Activated T-cell treated with anti-CD3 and anti-CD28 coated beads, Interleukin-2, amount 50 U/mL, for 4 hours (primary cell): ENCODE measurements at regions not wholly inside any gene's neighbourhood (a gene's known extent, or its start where the extent isn't known, plus 50 kb on each side); places are given as distances from the start of the nearest gene placed in this dataset.

Source experiments
- ATAC-seq, 2 donors: fragments of 200-7000 bp; cut with Tn5 transposase; one replicate each; pipeline ENCODE4 v1.10.0; 2021
- DNase-seq: peaks from one replicate; pipeline ENCODE4 v3.0.0-alpha.2; 2020
- H3K27me3 Mint-ChIP-seq: one replicate; pipeline ENCODE4 v1.8.0; 2021; ENCODE audit warnings: low read depth, mixed read lengths
- H3K36me3 Mint-ChIP-seq: one replicate; pipeline ENCODE4 v1.8.0; 2022; ENCODE audit warnings: mixed read lengths; ENCODE audit not compliant: insufficient read depth
- H3K4me1 Mint-ChIP-seq: one replicate; pipeline ENCODE4 v1.8.0; 2021; ENCODE audit warnings: low read depth, mixed read lengths
- H3K4me3 Mint-ChIP-seq: one replicate; pipeline ENCODE4 v1.8.0; 2021; ENCODE audit warnings: mild to moderate bottlenecking, moderate library complexity, mixed read lengths
- H3K9me3 Mint-ChIP-seq: one replicate; pipeline ENCODE4 v1.8.0; 2021; ENCODE audit warnings: mixed read lengths

GRCh38 chr6:20024978-20025377, 187.3 kb downstream of the MBOAT1 start:
- DNase-seq (no peak), ATAC-seq (no peak)
- H3K27me3 Mint-ChIP-seq = peaks cover 32% of the 10 kb centered on the region
- H3K36me3 Mint-ChIP-seq = no peaks in the 10 kb centered on the region
- H3K4me3 Mint-ChIP-seq = no peak overlapping the region
- no peaks in the 10 kb centered on the region for H3K9me3 Mint-ChIP-seq
- H3K4me1 Mint-ChIP-seq = peaks cover 18% of the 10 kb centered on the region

GRCh38 chr6:20025681-20026080, 186.6 kb downstream of the MBOAT1 start:
- H3K4me1 Mint-ChIP-seq = peaks cover 18% of the 10 kb centered on the region
- DNase-seq = no peak
- H3K9me3 Mint-ChIP-seq = no peaks in the 10 kb centered on the region
- H3K36me3 Mint-ChIP-seq = no peaks in the 10 kb centered on the region
- no peak overlapping the region for H3K4me3 Mint-ChIP-seq
- H3K27me3 Mint-ChIP-seq = peaks cover 36% of the 10 kb centered on the region
- ATAC-seq = no peak

GRCh38 chr6:20028143-20028542, 184.1 kb downstream of the MBOAT1 start:
- Mint-ChIP-seq H3K36me3 (no peaks in the 10 kb centered on the region), H3K9me3 (no peaks in the 10 kb centered on the region), H3K4me3 (no peak overlapping the region), H3K27me3 (peaks cover 43% of the 10 kb centered on the region), H3K4me1 (peaks cover 18% of the 10 kb centered on the region)
- no peak for ATAC-seq
- no peak for DNase-seq

- H3K9me3 Mint-ChIP-seq = no peaks in the 10 kb centered on the region
- ATAC-seq = no peak
- DNase-seq = no peak
- no peaks in the 10 kb centered on the region for H3K36me3 Mint-ChIP-seq
- H3K27me3 Mint-ChIP-seq = peaks cover 42% of the 10 kb centered on the region
- no peak overlapping the region for H3K4me3 Mint-ChIP-seq
- H3K4me1 Mint-ChIP-seq = peaks cover 17% of the 10 kb centered on the region
Measured at GRCh38 chr6:20028562-20028961, 183.7 kb downstream of the MBOAT1 start.

- no peak for DNase-seq
- Mint-ChIP-seq H3K9me3 (no peaks in the 10 kb centered on the region), H3K27me3 (peaks cover 42% of the 10 kb centered on the region), H3K36me3 (no peaks in the 10 kb centered on the region), H3K4me1 (peaks cover 2% of the 10 kb centered on the region), H3K4me3 (no peak overlapping the region)
- ATAC-seq = no peak
Measured at GRCh38 chr6:20029979-20030378, 182.3 kb downstream of the MBOAT1 start.

GRCh38 chr6:20031342-20031741, 180.9 kb downstream of the MBOAT1 start:
- H3K4me3 Mint-ChIP-seq = no peak overlapping the region
- no peaks in the 10 kb centered on the region for H3K9me3 Mint-ChIP-seq
- no peaks in the 10 kb centered on the region for H3K36me3 Mint-ChIP-seq
- H3K4me1 Mint-ChIP-seq = no peaks in the 10 kb centered on the region
- ATAC-seq (no peak), DNase-seq (no peak)
- H3K27me3 Mint-ChIP-seq = peaks cover 38% of the 10 kb centered on the region

- H3K36me3 Mint-ChIP-seq = no peaks in the 10 kb centered on the region
- peaks cover 21% of the 10 kb centered on the region for H3K27me3 Mint-ChIP-seq
- H3K4me1 Mint-ChIP-seq = no peaks in the 10 kb centered on the region
- no peak for DNase-seq
- H3K9me3 Mint-ChIP-seq = no peaks in the 10 kb centered on the region
- ATAC-seq = no peak
- no peak overlapping the region for H3K4me3 Mint-ChIP-seq
Measured at GRCh38 chr6:20033697-20034407, 178.4 kb downstream of the MBOAT1 start.

GRCh38 chr6:20034408-20034769, 177.9 kb downstream of the MBOAT1 start:
- ATAC-seq = no peak
- no peaks in the 10 kb centered on the region for H3K36me3 Mint-ChIP-seq
- no peaks in the 10 kb centered on the region for H3K9me3 Mint-ChIP-seq
- no peaks in the 10 kb centered on the region for H3K4me1 Mint-ChIP-seq
- DNase-seq = no peak
- H3K4me3 Mint-ChIP-seq = no peak overlapping the region
- peaks cover 19% of the 10 kb centered on the region for H3K27me3 Mint-ChIP-seq

GRCh38 chr6:20036141-20036677, 176.1 kb downstream of the MBOAT1 start:
- Mint-ChIP-seq H3K27me3 (peaks cover 10% of the 10 kb centered on the region), H3K4me1 (no peaks in the 10 kb centered on the region), H3K4me3 (no peak overlapping the region), H3K36me3 (no peaks in the 10 kb centered on the region), H3K9me3 (no peaks in the 10 kb centered on the region)
- ATAC-seq = no peak
- DNase-seq = no peak

GRCh38 chr6:20038410-20039204, 173.7 kb downstream of the MBOAT1 start:
- DNase-seq (no peak), ATAC-seq (no peak)
- no peaks in the 10 kb centered on the region for H3K4me1 Mint-ChIP-seq
- H3K9me3 Mint-ChIP-seq = no peaks in the 10 kb centered on the region
- no peak overlapping the region for H3K4me3 Mint-ChIP-seq
- H3K36me3 Mint-ChIP-seq = no peaks in the 10 kb centered on the region
- peaks cover 8% of the 10 kb centered on the region for H3K27me3 Mint-ChIP-seq

- no peaks in the 10 kb centered on the region for H3K9me3 Mint-ChIP-seq
- no peaks in the 10 kb centered on the region for H3K36me3 Mint-ChIP-seq
- H3K4me1 Mint-ChIP-seq = no peaks in the 10 kb centered on the region
- H3K27me3 Mint-ChIP-seq = no peaks in the 10 kb centered on the region
- DNase-seq (no peak), ATAC-seq (no peak)
- H3K4me3 Mint-ChIP-seq = no peak overlapping the region
Measured at GRCh38 chr6:20044883-20045282, 167.4 kb downstream of the MBOAT1 start.
